Fibroblast of lung (primary cell): ENCODE measurements at regions not wholly inside any gene's neighbourhood (a gene's known extent, or its start where the extent isn't known, plus 50 kb on each side); places are given as distances from the start of the nearest gene placed in this dataset.
"Not testable (repeated sequence)": the region's sequence is repeated elsewhere in the genome, so short reads cannot be mapped to it uniquely, and the experiment has no call there.

Experiments
- DNase-seq, 2 donors: peaks; one replicate each; pipeline versions ENCODE4 v3.0.0 to v3.0.0-alpha.2; 2010; ENCODE audit warnings: low read depth in 2 of 2
- H2AFZ ChIP-seq: 2 replicates; pipeline ENCODE4 v1.5.1; 2012; ENCODE audit warnings: low read length, control low read depth, inconsistent platforms
- H3K27ac ChIP-seq: 2 replicates; pipeline ENCODE4 v1.5.1; 2011; ENCODE audit warnings: low read length, control low read depth; ENCODE audit not compliant: insufficient read depth
- H3K27me3 ChIP-seq: 2 replicates; pipeline ENCODE4 v1.5.1; 2011; ENCODE audit warnings: mild to moderate bottlenecking, low read length; ENCODE audit not compliant: control insufficient read depth, insufficient read depth
- H3K36me3 ChIP-seq: 2 replicates; pipeline ENCODE4 v1.5.1; 2011; ENCODE audit warnings: low read length; ENCODE audit not compliant: control insufficient read depth, insufficient read depth
- H3K4me1 ChIP-seq: 2 replicates; pipeline ENCODE4 v1.5.1; 2011; ENCODE audit warnings: low read length; ENCODE audit not compliant: control insufficient read depth, insufficient read depth; ENCODE audit errors: extremely low read depth
- H3K4me2 ChIP-seq: 2 replicates; pipeline ENCODE4 v1.5.1; 2011; ENCODE audit warnings: low read length, control low read depth; ENCODE audit not compliant: insufficient read depth; ENCODE audit errors: extremely low read depth
- H3K4me3 ChIP-seq, 4 experiments: fragments of 200-600 bp in 1 of 4; sonication (generic) in 1 of 4; replicated peaks in 1 of 4; 2 replicates each; pipeline ENCODE4 v1.5.1; 2011 to 2016; ENCODE audit warnings: low read length in 4 of 4, low read depth in 3 of 4, mild to moderate bottlenecking in 3 of 4, control low read depth in 2 of 4, inconsistent platforms in 1 of 4, mixed read lengths in 1 of 4; ENCODE audit not compliant: insufficient read depth in 1 of 4; ENCODE audit errors: control extremely low read depth in 1 of 4
- H3K79me2 ChIP-seq: 2 replicates; pipeline ENCODE4 v1.5.1; 2012; ENCODE audit warnings: mild to moderate bottlenecking, low read length, inconsistent platforms; ENCODE audit not compliant: control insufficient read depth, insufficient read depth
- H3K9ac ChIP-seq: 2 replicates; pipeline ENCODE4 v1.5.1; 2011; ENCODE audit warnings: mild to moderate bottlenecking, low read length, control low read depth; ENCODE audit not compliant: insufficient read depth
- H3K9me3 ChIP-seq: 2 replicates; pipeline ENCODE4 v1.5.1; 2012; ENCODE audit warnings: low read depth, low read length; ENCODE audit not compliant: control insufficient read depth, insufficient read depth
- H4K20me1 ChIP-seq: 2 replicates; pipeline ENCODE4 v1.5.1; 2011; ENCODE audit warnings: low read length; ENCODE audit not compliant: control insufficient read depth, insufficient read depth; ENCODE audit errors: extremely low read depth
- CTCF ChIP-seq, 2 donors: IDR thresholded peaks in 1 of 2; conservative IDR thresholded peaks in 1 of 2; 1 replicate in 1 of 2; 2 replicates in 1 of 2; pipeline ENCODE4 v1.5.1; 2011 to 2012; ENCODE audit warnings: low read length in 2 of 2, control low read depth in 1 of 2, inconsistent platforms in 1 of 2, low read depth in 1 of 2, mild to moderate bottlenecking in 1 of 2
- EZH2 ChIP-seq: IDR thresholded peaks from 2 replicates; pipeline ENCODE4 v1.5.1; 2012; ENCODE audit warnings: low read length, control low read depth, mild to moderate bottlenecking; ENCODE audit errors: missing control alignments

GRCh38 chr7:149704507-149704906 lies 68.9 kb downstream of the ZNF467 start:
- H3K9me3 ChIP-seq, result no peaks in the 10 kb centered on the region
- no peak overlapping the region for H3K27ac ChIP-seq
- H2AFZ ChIP-seq, result no peak overlapping the region
- peak in 1 of 2 donors; percentile 54 for DNase-seq
- TF ChIP-seq EZH2 (no peak), CTCF (conservative IDR thresholded peaks at IDR 0.05 in 1 of 2, IDR thresholded peaks at IDR 0.05 in 1 of 2; ENCODE audit: low read depth in 1 of 2, low read length in 2 of 2) (no peak)
- no peak overlapping the region for H3K4me3 ChIP-seq
- no peak overlapping the region for H3K9ac ChIP-seq
- no peaks in the 10 kb centered on the region for H4K20me1 ChIP-seq
- no peaks in the 10 kb centered on the region for H3K79me2 ChIP-seq
- no peaks in the 10 kb centered on the region for H3K36me3 ChIP-seq
- H3K4me1 ChIP-seq, result no peaks in the 10 kb centered on the region
- H3K4me2 ChIP-seq, result no peak overlapping the region
- no peaks in the 10 kb centered on the region for H3K27me3 ChIP-seq

- Histone ChIP-seq H3K4me3 (no peak overlapping the region), H3K4me2 (no peak overlapping the region), H2AFZ (no peak overlapping the region), H3K9me3 (no peaks in the 10 kb centered on the region), H3K27ac (no peak overlapping the region), H3K4me1 (no peaks in the 10 kb centered on the region), H3K79me2 (no peaks in the 10 kb centered on the region), H4K20me1 (no peaks in the 10 kb centered on the region), H3K27me3 (no peaks in the 10 kb centered on the region), H3K36me3 (no peaks in the 10 kb centered on the region), H3K9ac (no peak overlapping the region)
- TF ChIP-seq CTCF (conservative IDR thresholded peaks at IDR 0.05 in 1 of 2, IDR thresholded peaks at IDR 0.05 in 1 of 2; ENCODE audit: low read depth in 1 of 2, low read length in 2 of 2) (no peak), EZH2 (no peak)
- no peak for DNase-seq
Observed at GRCh38 chr7:149703044-149703650, 70.2 kb downstream of the ZNF467 start.

GRCh38 chr7:149701495-149702240 lies 71.7 kb downstream of the ZNF467 start:
- Histone ChIP-seq H3K27me3 (no peaks in the 10 kb centered on the region), H3K27ac (no peak overlapping the region), H2AFZ (no peak overlapping the region), H3K79me2 (no peaks in the 10 kb centered on the region), H3K9me3 (no peaks in the 10 kb centered on the region), H4K20me1 (no peaks in the 10 kb centered on the region), H3K36me3 (no peaks in the 10 kb centered on the region), H3K4me3 (no peak overlapping the region), H3K9ac (no peak overlapping the region), H3K4me2 (no peak overlapping the region), H3K4me1 (no peaks in the 10 kb centered on the region)
- TF ChIP-seq EZH2 (no peak), CTCF (conservative IDR thresholded peaks at IDR 0.05 in 1 of 2, IDR thresholded peaks at IDR 0.05 in 1 of 2; ENCODE audit: low read depth in 1 of 2, low read length in 2 of 2) (no peak)
- DNase-seq, result no peak

- not testable (repeated sequence) for H3K4me2 ChIP-seq, H3K79me2 ChIP-seq, DNase-seq, H3K9ac ChIP-seq, H3K36me3 ChIP-seq, H4K20me1 ChIP-seq, H3K4me3 ChIP-seq, H3K27ac ChIP-seq, H2AFZ ChIP-seq, H3K27me3 ChIP-seq, H3K9me3 ChIP-seq, H3K4me1 ChIP-seq
Observed at GRCh38 chr7:149697767-149698166, 75.6 kb downstream of the ZNF467 start.
